ENCODE measurements at regions not wholly inside any gene's neighbourhood (a gene's known extent, or its start where the extent isn't known, plus 50 kb on each side); places are given as distances from the start of the nearest gene placed in this dataset.

GRCh38 chr5:124416627-124417026 is 329.8 kb downstream of the ZNF608 start:
- TF ChIP-seq CTCF (IDR thresholded peaks at IDR 0.05): no peak
- no peak for TF ChIP-seq POLR2A (IDR thresholded peaks at IDR 0.05)
